ENCODE measurements at regions not wholly inside any gene's neighbourhood (a gene's known extent, or its start where the extent isn't known, plus 50 kb on each side); places are given as distances from the start of the nearest gene placed in this dataset.

DNA sequence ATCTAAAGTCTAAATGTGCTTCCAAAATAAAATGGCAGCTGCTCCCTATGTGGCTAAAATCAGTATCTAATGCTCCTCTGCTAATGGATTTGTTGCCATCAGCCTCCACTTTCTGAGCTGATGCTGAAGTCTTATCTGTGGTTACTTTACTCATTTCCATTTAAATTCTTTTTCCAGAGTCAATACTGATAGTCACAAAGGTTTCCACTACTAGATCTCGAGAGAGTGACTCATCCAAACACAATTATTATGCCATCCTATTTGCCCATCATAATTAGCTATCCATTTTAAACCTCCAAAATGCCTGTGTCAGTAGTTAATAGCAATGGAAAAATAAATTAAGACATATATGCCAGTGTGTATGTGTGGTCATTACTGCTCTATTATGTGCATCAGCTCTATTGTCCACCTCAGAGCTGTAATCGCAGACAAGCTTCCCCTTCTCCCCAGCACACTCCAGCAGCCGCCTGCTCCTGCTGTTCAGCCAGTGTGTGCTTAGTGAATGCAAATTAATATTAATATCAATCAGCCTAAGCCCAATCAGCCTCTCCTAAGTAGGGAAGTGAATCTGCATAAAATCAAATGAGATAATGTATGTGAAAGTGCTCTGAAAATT is 199.8 kb upstream of the ZIC3 start:
- no peak for DNase-seq

DNA sequence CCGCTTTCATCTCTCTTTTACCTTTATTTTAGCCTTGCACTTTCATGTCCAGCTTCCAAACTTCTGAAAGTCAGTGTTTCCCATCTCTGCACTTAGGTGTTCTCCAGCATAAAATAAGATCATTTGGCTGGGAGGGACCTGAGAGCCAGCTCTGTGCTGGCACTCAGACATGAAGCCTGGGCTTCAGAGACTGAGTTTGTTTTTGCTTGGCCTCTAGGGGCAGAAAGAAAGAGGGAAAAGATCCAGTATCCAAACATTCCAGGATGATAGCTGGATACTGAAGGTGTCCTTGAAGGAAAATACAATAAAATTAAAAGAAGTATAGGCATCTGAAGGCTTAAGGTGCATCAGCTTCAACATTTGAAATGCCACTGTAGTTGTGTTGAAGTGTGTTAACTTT is 202.4 kb upstream of the ZIC3 start:
- no peak for DNase-seq

DNA sequence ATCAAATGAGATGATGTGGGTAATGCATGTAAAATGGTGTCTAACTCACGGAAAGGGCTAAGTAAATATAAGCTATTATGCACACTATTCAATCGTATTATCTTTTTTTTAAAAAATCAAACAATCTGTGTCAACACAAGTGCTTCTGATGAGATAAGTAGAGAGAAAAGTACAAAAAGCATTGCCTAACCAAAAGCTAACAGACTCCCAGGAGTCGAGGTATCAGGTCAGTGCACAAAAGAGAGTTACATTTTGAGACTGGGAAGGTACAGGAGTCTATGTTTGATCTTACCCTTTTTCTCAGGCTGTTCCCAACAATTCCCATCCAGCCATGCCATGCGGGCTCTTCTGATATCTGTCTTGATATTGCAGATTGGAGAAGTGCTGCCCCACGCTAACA is 203.3 kb upstream of the ZIC3 start:
- no peak for DNase-seq

DNA sequence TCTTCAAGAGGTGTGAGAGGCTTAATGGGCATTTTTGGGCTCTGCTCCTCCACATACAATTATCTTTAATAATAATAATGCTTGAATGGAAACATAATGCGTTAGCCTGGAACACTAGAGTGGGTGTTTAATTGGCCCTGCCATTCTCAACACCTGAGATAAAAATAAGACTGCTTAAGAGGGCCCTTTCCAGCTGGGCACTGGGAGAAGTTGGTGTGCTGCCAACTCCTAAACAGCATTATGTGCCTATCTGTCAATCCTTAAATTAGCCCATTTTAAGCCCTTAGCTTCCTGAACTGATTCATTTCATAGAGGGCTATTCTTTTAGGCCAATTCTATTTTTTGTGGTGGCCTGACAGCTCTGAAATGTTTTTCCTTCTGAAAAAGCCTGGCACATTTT is 211.1 kb upstream of the ZIC3 start:
- no peak for DNase-seq

DNA sequence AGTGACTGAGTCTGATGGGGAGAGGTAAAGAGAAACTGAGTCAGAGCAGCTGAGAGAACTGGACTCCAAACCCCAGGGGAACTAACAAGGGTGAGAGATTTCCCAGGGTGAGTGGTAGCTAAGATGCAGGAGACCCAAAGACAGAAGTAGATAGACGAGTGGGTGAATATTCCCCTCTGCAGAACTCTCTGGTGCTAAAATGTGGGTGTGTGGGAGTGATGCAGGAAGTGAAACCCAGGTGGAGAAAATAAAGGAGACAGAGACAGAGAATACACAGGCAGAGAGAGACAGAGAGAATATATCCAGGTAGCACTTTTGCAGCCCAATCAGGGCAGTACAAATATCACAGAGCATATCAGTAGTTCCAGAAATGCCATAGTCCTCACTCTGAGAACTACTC is 212.5 kb upstream of the ZIC3 start:
- DNase-seq = no peak

DNA sequence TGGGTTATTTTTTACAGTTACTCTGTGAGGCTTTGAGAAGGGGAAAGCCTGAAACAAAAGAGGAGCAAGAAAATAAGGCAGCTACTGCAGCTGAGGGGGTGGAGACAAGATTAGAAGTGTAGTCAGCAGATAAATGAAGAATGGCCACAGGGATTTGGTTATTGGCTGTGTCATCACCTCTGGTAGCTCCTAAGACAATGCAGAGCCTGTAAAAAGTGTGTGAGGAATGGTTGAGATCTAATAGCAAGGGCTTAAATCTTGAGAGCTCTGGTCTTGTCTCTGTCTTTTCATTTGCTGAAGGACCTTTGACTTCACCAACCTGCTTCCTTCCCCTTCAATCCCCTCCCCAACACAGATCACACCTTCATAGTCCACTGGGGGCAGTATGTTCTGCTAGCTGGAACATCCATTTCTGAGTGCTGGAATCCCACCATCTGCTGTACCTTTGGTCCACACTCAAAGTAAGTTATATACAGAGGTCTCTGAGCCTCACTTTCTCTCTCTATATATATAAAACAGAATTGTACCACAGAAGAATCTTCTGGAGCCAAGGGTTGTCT is 213.7 kb upstream of the ZIC3 start:
- DNase-seq = no peak

DNA sequence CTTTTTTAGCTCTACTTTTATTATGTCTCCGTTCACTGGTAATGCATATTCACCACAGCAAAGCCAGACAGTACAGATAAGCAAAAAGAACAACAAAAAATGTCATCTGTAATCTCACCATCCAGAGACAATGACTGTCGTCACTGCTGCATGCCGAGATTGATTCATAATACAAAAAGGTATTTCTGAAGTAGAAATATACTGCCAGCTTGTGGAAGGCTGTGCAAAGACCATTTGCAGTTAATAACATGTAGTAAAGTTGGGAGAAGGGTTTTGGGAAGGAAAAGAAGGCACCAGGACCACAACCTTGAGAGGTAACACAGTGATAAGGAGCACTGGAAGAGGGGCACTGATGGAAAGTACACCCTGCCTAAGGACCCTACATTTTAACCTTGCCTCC is 223.0 kb upstream of the ZIC3 start:
- no peak for DNase-seq

DNA sequence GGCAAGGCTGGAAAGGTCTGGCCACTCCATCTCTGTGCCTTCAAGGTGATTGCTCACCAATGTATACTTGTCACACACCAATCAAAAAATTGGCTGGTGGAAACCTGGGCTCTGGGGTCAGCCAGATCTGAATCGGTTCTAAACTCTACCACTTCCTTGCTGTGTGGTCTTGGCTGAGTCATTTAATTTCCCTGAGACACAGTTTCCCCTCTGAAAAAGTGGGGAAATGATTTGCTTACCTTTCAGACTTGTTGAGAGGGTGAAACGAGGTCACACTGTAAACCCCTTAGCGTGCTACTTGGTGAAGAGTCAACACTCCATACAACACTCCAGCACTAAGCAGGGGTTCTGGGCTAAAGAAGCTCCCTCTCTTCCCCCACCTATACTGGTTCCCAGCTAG is 252.3 kb upstream of the ZIC3 start:
- no peak for DNase-seq

DNA sequence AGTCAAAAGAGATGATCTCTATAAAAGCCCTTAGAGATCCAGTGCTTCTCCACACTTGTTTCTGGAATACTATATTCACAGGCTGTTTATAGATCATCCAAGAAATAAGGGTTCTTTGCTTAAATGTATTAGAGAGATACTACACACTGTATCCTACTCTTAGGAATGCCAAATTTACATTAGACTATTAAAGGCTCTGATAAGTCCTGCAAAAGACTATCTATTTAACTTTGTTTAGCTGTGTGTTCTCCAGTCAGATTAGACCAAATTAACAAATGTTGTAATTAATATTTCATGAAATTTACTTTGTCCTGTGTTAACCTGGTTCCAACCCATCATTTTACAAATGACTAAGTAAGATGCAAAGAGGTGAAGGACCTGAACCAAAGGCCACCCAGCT is 260.5 kb upstream of the ZIC3 start:
- DNase-seq = no peak

DNA sequence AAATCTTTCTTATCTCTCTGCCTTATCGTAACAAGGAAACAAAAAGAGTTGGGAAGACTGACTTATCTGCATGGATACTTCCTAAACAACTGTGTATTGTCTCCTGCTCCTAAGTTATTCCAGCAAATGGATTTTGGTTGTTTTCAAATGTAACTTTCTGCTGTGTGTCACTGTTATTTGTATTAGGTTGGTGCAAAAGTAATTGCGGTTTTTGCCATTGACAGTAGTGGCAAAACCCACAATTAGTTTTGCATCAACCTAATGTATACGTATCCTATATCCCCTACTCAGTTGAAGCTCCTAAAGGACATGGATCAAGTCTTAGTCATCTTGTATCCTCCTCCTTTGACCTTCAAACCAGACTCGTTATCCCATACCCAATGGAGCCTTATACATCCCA is 263.4 kb upstream of the GPR101 start:
- DNase-seq = no peak

DNA sequence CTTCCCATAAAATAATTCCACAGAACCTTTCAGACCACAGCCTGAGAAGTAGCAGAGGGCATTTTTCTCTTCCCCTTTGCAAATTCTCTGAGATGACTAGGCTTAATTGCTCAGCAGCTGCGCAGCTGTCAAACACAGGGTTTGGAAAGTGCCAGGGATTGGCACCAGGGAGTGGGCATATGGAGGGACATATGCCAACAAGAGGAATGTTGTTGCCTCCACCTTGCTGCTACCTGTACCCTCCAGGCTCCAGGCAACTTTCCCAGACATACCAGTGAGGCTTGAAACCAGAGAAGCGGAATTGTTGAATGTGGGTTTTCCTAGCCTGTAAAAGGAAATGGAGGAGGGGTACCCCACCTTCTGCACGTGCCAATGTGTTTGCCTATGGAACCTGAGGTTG is 256.2 kb upstream of the GPR101 start:
- no peak for DNase-seq

DNA sequence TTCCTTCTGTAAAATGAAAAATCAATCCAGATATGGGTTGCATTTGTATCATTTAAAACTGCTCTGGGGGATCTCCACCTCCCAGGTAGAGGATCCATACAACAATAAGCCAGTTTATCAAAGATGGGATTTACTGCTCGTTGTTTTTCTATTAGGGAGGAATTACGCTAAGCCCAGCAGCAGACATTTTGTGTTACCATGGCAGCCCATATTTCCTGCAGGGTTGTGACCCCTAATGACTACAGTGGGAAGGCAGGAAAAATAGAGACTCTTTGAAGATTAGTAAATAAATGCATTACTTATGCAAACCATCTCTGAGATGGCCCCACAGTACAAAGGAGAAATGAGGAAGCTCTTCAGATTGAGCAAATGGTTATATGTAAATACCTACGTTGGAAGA is 253.4 kb upstream of the GPR101 start:
- DNase-seq = no peak

DNA sequence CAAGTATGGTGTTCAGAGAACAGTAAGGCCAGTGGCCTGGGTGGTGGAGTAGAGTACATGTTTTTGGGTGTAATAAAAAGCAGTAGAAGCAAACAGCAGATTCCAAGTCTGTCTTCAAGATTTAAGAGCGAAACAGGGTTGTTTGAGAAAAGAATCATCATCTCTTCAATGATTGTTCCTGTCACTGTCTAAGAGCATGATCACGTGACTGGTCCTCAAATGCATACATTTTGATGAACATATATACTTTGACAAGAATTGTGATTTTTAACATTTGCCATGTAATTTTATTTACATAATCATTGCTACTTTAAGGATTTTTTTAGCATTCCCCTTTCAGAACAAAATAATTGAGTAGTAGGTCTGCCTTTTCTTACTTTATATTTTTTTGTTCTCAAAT is 252.6 kb upstream of the GPR101 start:
- DNase-seq = no peak

DNA sequence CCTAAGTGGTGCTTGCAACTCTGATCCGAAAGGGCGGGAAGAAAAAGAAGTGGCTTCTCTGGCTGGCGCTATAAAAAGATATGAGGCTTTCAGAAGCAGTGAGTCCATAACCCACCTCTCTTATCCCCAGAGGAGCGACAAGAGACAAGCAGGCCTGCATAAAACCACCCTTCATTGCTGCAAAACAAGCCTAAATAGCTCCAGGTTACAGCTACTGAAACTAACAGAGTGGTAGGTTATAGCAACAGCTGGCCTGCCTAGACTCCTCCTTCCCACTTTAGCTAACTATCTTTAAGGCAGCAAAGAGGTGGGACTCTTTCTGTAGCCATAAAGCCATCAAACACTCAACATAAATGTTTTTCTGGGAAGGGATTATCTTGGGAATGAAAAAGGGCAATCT is 245.0 kb upstream of the GPR101 start:
- DNase-seq = no peak

DNA sequence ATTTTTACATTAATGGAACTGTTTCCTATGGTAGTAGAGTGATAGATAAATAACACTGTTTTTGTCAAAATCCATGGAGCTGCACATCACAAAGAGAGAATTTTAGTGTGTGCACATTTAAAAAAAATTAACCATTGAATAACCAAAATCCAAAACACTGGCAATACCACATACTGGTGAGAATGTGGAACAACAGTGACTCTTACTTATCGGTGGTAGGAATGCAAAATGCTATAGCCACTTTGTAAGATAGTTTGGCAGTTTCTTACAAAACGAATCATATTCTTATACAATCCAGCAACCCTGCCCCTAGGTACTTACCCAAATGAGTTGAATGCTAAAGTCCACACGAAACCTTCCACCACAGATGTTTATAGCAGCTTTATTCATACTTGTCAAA is 229.6 kb upstream of the GPR101 start:
- DNase-seq = no peak

DNA sequence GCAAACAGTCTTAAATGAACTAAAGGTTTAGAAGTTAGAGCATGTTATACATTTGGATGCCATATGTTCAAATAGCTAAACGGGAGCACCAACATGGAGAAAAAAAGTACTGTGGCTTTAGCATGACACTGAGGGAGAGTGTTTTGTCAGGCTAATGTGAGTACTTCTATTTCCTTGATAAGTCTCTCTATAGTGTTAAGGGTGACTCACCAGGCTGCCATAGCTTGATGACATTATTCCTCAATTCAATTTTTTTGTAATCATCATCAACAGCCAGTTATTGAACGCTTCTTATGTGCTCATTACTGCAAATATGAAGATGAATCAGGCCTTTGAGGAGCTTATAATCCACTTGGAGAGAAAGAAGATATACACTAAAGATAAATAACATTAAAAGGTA is 211.4 kb upstream of the GPR101 start:
- no peak for DNase-seq

DNA sequence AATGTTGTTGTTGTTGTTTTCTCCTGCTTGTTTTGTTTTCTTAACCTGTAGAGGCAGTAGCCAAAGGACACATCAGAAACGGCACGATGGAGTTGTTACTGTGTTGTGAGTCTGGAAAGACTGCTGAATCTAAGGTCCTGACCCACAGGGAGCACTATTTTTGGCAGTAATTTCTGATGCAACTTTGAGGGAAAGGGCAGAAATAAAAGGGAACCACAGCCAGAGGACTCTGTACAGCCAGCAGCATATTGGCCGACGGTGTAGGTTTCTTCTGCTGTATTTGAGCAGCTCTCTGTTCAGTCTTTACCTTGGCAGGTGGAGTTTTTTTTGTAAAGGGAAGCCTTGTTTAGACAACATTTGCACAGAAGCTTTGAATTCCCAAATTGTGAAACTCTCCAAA is 203.0 kb upstream of the GPR101 start:
- no peak for DNase-seq

DNA sequence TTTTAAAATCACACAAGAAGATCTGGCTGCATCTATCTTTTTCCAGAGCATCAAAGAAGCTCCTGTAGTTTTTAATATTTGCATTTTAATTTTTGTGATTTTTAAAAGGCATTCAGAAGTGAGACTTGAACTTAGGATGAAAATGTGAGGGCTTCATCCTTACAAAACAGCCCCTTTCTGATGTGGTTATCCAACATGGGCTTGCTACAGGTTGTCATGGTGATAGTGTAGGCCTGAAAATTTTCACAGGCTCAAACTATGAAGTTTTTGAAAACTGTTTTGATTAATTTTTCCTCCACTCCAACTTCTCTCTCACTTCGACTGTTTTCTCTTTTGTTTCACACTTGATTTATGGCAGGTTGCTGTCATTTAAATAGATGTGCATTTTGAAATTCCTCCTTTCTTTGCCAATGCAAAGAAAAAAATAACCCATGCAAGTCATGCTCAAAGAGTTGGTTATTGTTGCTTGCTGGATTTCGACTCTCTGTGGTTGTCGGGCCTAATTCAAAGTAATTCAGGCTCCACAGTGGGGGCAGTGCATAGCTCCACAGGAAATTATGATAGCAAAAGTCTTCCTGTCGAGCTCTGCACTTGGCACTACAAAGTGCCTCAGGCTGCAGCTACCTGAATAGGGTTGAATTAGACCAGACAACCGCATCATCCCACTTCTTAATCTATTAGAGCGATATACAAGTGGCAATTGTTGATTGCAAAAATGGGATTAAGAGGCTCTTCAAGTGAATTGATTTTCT is 201.0 kb upstream of the GPR101 start:
- DNase-seq = no peak

DNA sequence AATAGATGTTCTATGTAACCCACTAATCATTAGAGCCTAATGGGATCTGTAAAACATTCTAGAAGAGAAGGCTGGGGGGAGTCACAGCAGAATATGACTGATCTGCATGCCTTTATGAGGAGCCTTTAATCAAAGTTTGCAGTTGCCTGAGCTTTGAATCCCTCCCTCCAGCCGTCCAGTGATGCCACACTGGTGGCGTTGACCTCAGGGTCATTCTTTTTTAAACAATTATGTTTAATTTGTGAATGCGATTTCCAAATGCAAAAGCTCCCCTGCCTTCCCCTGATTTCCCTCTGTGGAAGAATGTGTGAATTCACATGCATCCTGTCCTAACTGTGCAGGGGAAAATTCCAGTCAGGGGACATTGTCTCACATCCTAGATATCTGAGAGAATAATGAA is 199.7 kb upstream of the GPR101 start:
- no peak for DNase-seq

DNA sequence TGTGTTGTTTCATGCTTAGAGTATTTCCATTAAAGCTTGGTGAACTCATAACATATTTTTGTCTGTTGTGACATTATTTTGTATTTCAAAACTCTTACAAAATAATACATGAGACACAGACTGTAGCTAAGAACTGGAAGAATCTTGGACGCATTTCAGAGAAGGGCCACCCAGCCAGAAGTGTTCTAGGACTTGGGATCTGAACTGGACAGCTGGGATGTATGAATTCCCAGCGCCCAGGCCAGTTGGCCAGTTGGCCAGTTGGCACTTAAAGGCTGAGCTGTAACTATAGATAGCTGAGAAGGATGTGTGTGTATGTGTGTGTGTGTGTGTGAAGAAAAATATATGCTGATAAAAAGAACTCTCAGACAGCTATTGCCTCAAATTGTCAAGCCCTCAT is 193.4 kb upstream of the GPR101 start:
- DNase-seq = no peak

DNA sequence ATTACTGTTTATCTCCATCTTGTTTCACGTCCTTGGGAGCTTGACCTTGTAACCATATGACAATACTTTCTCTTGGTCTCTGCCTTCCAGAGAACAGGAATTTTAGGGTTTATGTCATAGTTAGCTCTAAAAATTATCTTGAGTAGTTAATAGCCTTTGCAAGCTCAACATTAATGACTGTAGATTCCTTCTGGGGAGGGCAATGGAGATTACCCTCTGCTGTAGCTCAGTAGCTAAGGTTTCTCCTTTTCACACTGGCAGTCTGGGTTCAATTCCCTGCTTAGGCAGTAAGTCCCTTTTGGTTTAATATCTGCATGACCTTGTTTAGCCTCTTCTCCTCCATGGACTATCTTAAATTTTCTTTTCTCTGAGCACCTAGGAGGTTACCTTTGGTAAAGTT is 181.7 kb upstream of the GPR101 start:
- DNase-seq = no peak

DNA sequence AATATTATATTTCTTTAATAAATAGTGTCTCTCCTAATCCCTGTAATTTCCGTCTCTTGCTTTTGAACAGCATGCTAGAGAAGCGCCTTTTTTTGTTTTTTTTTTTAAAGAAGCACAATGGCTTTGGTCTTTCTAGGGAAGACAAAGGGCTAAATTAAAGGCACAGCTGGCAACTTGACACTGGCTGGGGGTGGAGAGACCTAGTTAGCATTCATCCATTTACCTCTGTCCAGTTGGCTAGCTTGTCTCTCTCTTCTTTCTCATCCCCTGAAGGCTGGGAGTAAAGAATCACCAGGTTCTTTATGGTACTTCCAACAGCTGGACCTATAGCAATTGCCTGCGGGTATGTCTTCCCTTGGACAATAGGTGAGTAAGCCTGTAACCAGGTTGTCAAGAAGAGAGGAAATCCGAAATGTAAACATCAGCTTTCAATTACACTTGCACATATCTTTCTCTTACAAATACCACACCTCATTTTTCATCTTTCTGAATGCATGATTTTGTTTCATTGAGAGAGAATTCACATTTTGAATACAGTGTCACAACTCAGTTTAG is 178.4 kb upstream of the GPR101 start:
- no peak for DNase-seq

DNA sequence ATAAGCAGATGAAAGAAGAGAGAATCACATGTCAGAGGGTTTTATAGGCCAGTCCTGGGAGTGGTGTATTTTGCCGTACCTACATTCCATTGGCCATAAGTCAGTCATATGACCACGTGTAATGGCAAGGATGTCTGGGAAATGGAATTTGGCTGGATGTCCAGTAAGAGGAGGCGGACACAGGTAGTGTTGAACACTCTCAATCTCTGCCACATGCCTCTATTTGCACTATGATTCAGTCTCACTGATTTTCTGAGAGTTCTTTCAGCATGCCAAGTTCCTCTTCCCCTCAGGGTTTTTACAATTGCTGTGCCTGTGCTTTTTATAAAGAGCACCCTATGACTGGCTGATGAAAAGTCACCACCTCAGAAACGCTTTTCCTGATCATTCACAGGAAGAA is 164.2 kb upstream of the GPR101 start:
- DNase-seq = no peak

DNA sequence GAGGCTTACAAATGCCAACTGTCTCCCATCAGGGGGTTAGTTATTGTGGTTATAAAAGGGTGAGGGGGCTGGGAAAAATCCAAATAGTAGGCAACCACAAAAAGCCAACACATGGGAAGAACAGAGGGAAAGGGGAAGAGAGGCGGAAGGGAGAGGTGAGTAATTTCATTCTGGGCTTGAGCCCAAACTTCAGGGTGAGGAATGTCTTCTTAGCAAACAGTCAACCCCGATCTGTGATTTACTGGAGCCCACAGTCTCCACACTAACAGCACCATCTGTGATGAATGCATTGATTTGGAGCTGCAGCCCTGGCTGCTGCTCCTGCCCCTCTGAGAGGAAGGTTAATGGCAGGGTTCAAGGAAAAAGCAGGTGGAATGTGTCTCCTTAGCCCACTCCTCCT is 162.2 kb upstream of the GPR101 start:
- no peak for DNase-seq

DNA sequence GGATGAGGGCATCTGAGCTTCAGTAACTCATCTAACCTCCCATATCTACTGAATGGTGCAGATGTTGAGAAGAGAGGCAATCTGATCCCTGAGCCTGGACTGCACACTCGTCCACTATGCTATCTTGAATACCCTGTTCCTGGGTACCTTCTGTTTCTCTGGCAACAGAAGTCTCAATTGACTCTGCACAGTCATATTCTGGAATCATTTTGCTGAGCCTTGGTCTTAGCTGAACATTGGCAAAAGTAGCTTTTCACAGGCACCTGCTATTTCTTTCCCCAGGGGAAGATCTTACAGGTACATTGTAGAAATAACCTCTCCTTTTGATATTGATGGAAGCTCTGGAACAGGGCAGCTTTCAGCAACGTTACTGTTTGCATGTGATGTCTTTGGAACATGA is 161.5 kb upstream of the GPR101 start:
- no peak for DNase-seq

All from stimulated activated CD4-positive, alpha-beta T cell treated with anti-CD3 and anti-CD28 coated beads, Interleukin-4, amount 100 ng/mL, for 4 hours (primary cell).